ENCODE measurements at regions not wholly inside any gene's neighbourhood (a gene's known extent, or its start where the extent isn't known, plus 50 kb on each side); places are given as distances from the start of the nearest gene placed in this dataset.

GRCh38 chr9:85118990-85119755, 449.6 kb downstream of the NTRK2 start:
- TF ChIP-seq RAD21 (IDR thresholded peaks at IDR 0.05; ENCODE audit: low read length) (no peak), POLR2A (IDR thresholded peaks at IDR 0.05; ENCODE audit: low read depth, low read length) (no peak), CTCF (conservative IDR thresholded peaks at IDR 0.05; ENCODE audit: low read depth, low read length) (no peak), CEBPB (IDR thresholded peaks at IDR 0.05; ENCODE audit: low read depth, low read length) (no peak), USF2 (IDR thresholded peaks at IDR 0.05; ENCODE audit: low read depth, low read length) (no peak), SMC3 (IDR thresholded peaks at IDR 0.05; ENCODE audit: low read depth, low read length) (no peak), FOS (IDR thresholded peaks at IDR 0.05; ENCODE audit: low read depth, low read length) (no peak), RFX5 (IDR thresholded peaks at IDR 0.05; ENCODE audit: low read depth, low read length) (no peak), NFE2L2 (IDR thresholded peaks at IDR 0.05; ENCODE audit: low read depth, low read length) (no peak), MXI1 (IDR thresholded peaks at IDR 0.05; ENCODE audit: borderline replicate concordance, low read depth, low read length) (no peak), RCOR1 (IDR thresholded peaks at IDR 0.05; ENCODE audit: insufficient replicate concordance, low read length) (no peak)
